H9 (cell line): ENCODE measurements at regions not wholly inside any gene's neighbourhood (a gene's known extent, or its start where the extent isn't known, plus 50 kb on each side); places are given as distances from the start of the nearest gene placed in this dataset.

ENCODE experiments used
- DNase-seq: peaks from one replicate; pipeline ENCODE4 v3.0.0-alpha.2; 2017
- H2AFZ ChIP-seq: one replicate; pipeline ENCODE4 v1.6.1; 2013; ENCODE audit warnings: mild to moderate bottlenecking, low read length, control low read depth, moderate library complexity
- H2AK5ac ChIP-seq: 2 replicates; pipeline ENCODE4 v1.6.1; 2013; ENCODE audit warnings: low read length, control low read depth, mixed read lengths; ENCODE audit not compliant: insufficient read length
- H2BK120ac ChIP-seq: one replicate; pipeline ENCODE4 v1.6.1; 2013; ENCODE audit warnings: low read depth, mild to moderate bottlenecking, low read length, control low read depth, inconsistent platforms; ENCODE audit not compliant: poor library complexity, severe bottlenecking
- H2BK12ac ChIP-seq: 2 replicates; pipeline ENCODE4 v1.6.1; 2013; ENCODE audit warnings: low read length, control low read depth, mixed read lengths, low read depth; ENCODE audit not compliant: insufficient read length
- H2BK15ac ChIP-seq: 2 replicates; pipeline ENCODE4 v1.6.1; 2013; ENCODE audit warnings: low read depth, low read length, control low read depth
- H2BK20ac ChIP-seq: one replicate; pipeline ENCODE4 v1.6.1; 2013; ENCODE audit warnings: low read depth, mild to moderate bottlenecking, low read length, control low read depth, inconsistent platforms; ENCODE audit not compliant: poor library complexity, severe bottlenecking
- H2BK5ac ChIP-seq: 2 replicates; pipeline ENCODE4 v1.6.1; 2013; ENCODE audit warnings: low read length, control low read depth, mixed read lengths; ENCODE audit not compliant: insufficient read length
- H3K14ac ChIP-seq: 2 replicates; pipeline ENCODE4 v1.6.1; 2013; ENCODE audit warnings: low read length, control low read depth; ENCODE audit not compliant: insufficient read depth
- H3K18ac ChIP-seq: 2 replicates; pipeline ENCODE4 v1.6.1; 2013; ENCODE audit warnings: low read depth, mild to moderate bottlenecking, mixed read lengths, low read length, control low read depth; ENCODE audit not compliant: insufficient read length
- H3K23ac ChIP-seq: 2 replicates; pipeline ENCODE4 v1.6.1; 2013; ENCODE audit warnings: low read length, control low read depth, mixed read lengths, low read depth; ENCODE audit not compliant: insufficient read length
- H3K23me2 ChIP-seq: 2 replicates; pipeline ENCODE4 v1.6.1; 2013; ENCODE audit warnings: low read depth, mild to moderate bottlenecking, mixed read lengths, low read length, control low read depth; ENCODE audit not compliant: insufficient read length, poor library complexity, severe bottlenecking
- H3K27ac ChIP-seq: 2 replicates; pipeline ENCODE4 v1.5.1; 2013; ENCODE audit warnings: low read length, control low read depth, mixed read lengths, low read depth; ENCODE audit not compliant: insufficient read length
- H3K27me3 ChIP-seq: 2 replicates; pipeline ENCODE4 v1.6.1; 2013; ENCODE audit warnings: low read length, control low read depth, inconsistent platforms; ENCODE audit not compliant: insufficient read depth
- H3K4ac ChIP-seq: 2 replicates; pipeline ENCODE4 v1.6.1; 2013; ENCODE audit warnings: low read depth, mild to moderate bottlenecking, control low read depth, inconsistent platforms, low read length, moderate library complexity
- H3K4me1 ChIP-seq: 2 replicates; pipeline ENCODE4 v1.6.1; 2013; ENCODE audit warnings: low read length, control low read depth, inconsistent platforms; ENCODE audit not compliant: insufficient read depth
- H3K4me2 ChIP-seq: 2 replicates; pipeline ENCODE4 v1.6.1; 2013; ENCODE audit warnings: low read length, control low read depth, mixed read lengths; ENCODE audit not compliant: insufficient read length, insufficient read depth
- H3K56ac ChIP-seq: 2 replicates; pipeline ENCODE4 v1.6.1; 2013; ENCODE audit warnings: low read depth, mild to moderate bottlenecking, mixed read lengths, low read length, control low read depth; ENCODE audit not compliant: insufficient read length
- H3K79me1 ChIP-seq: 2 replicates; pipeline ENCODE4 v1.6.1; 2013; ENCODE audit warnings: low read depth, mild to moderate bottlenecking, moderate library complexity, low read length, control low read depth, inconsistent platforms; ENCODE audit not compliant: insufficient read depth, poor library complexity, severe bottlenecking
- H3K79me2 ChIP-seq: 2 replicates; pipeline ENCODE4 v1.6.1; 2013; ENCODE audit warnings: low read length, control low read depth, inconsistent platforms; ENCODE audit not compliant: insufficient read depth
- H3K9ac ChIP-seq: 2 replicates; pipeline ENCODE4 v1.6.1; 2013; ENCODE audit warnings: low read length, control low read depth, mixed read lengths; ENCODE audit not compliant: insufficient read length; ENCODE audit errors: extremely low read depth
- H3K9me3 ChIP-seq: one replicate; pipeline ENCODE4 v1.6.1; 2013; ENCODE audit warnings: low read depth, low read length, inconsistent platforms; ENCODE audit not compliant: control insufficient read depth
- H3T11ph ChIP-seq: one replicate; pipeline ENCODE4 v1.6.1; 2013; ENCODE audit warnings: mild to moderate bottlenecking, low read length, control low read depth, inconsistent platforms
- H4K20me1 ChIP-seq: one replicate; pipeline ENCODE4 v1.6.1; 2013; ENCODE audit not compliant: control insufficient read depth, insufficient read length, insufficient read depth
- H4K5ac ChIP-seq: 2 replicates; pipeline ENCODE4 v1.6.1; 2013; ENCODE audit warnings: low read depth, mild to moderate bottlenecking, mixed read lengths, low read length, control low read depth; ENCODE audit not compliant: insufficient read length
- H4K8ac ChIP-seq: replicated peaks from 2 replicates; pipeline ENCODE4 v1.6.1; 2013; ENCODE audit warnings: low read length, control low read depth, mixed read lengths, low read depth; ENCODE audit not compliant: insufficient read length
- H4K91ac ChIP-seq: 2 replicates; pipeline ENCODE4 v1.6.1; 2013; ENCODE audit warnings: low read depth, mild to moderate bottlenecking, moderate library complexity, mixed read lengths, low read length, control low read depth; ENCODE audit not compliant: insufficient read length
- H3K27ac Mint-ChIP-seq, 3 experiments: 2 replicates in 2 of 3; 3 replicates in 1 of 3; pipeline ENCODE4 v1.8.0; 2020 to 2021; ENCODE audit warnings: mixed read lengths in 3 of 3, mild to moderate bottlenecking in 1 of 3, moderate library complexity in 1 of 3
- H3K27me3 Mint-ChIP-seq: 2 replicates; pipeline ENCODE4 v1.8.0; 2021; ENCODE audit warnings: low read depth, mild to moderate bottlenecking, moderate library complexity, mixed read lengths
- H3K36me3 Mint-ChIP-seq, 3 experiments: 2 replicates in 2 of 3; 3 replicates in 1 of 3; pipeline ENCODE4 v1.8.0; 2020 to 2021; ENCODE audit warnings: low read depth in 3 of 3, mixed read lengths in 3 of 3; ENCODE audit not compliant: insufficient read depth in 1 of 3
- H3K4me1 Mint-ChIP-seq, 2 experiments: 2 replicates each; pipeline ENCODE4 v1.8.0; 2020; ENCODE audit warnings: mixed read lengths in 2 of 2
- H3K4me3 Mint-ChIP-seq, 2 experiments: 2 replicates in 1 of 2; 3 replicates in 1 of 2; pipeline ENCODE4 v1.8.0; 2020 to 2021; ENCODE audit warnings: mild to moderate bottlenecking in 2 of 2, mixed read lengths in 2 of 2, moderate library complexity in 1 of 2
- H3K9me3 Mint-ChIP-seq, 2 experiments: 2 replicates in 1 of 2; 3 replicates in 1 of 2; pipeline ENCODE4 v1.8.0; 2020; ENCODE audit warnings: mild to moderate bottlenecking in 2 of 2, mixed read lengths in 2 of 2, moderate library complexity in 1 of 2
- CTCF ChIP-seq: fragments of 200-600 bp; sonication (generic); conservative IDR thresholded peaks from 3 replicates; pipeline ENCODE4 v1.8.0; 2021; ENCODE audit warnings: antibody characterized with exemption, mild to moderate bottlenecking
- WGBS: extraction: QIAGEN DNeasy Blood & Tissue Kit; methylation state at CpG from one replicate; pipeline ENCODE4 v1.1.7; 2013; ENCODE audit warnings: missing lambda C conversion rate, low lambda C conversion rate, mixed read lengths; ENCODE audit not compliant: insufficient read length; ENCODE audit errors: extremely low coverage; 5-methylcytosine and 5-hydroxymethylcytosine counted together

GRCh38 chr12:111032591-111032919 lies 112.2 kb upstream of the MYL2 start:
- Histone ChIP-seq H3K56ac (no peak overlapping the region), H3K4me2 (no peak overlapping the region), H3K23ac (no peak overlapping the region), H3K27ac (no peak overlapping the region), H3K79me2 (no peaks in the 10 kb centered on the region), H3K23me2 (peaks cover 22% of the 10 kb centered on the region), H3K79me1 (no peaks in the 10 kb centered on the region), H4K91ac (no peak overlapping the region), H2AK5ac (no peak overlapping the region), H3T11ph (no peak overlapping the region), H3K9ac (no peak overlapping the region), H4K8ac (no peak overlapping the region), H3K27me3 (peaks cover 11% of the 10 kb centered on the region; the same call in 1 of the 2 replicates), H2AFZ (no peak overlapping the region), H4K20me1 (no peaks in the 10 kb centered on the region), H4K5ac (no peak overlapping the region), H2BK5ac (no peak overlapping the region), H2BK15ac (no peak overlapping the region), H3K9me3 (no peaks in the 10 kb centered on the region), H2BK120ac (no peak overlapping the region), H2BK20ac (no peak overlapping the region), H3K4me1 (no peaks in the 10 kb centered on the region; the same call in 1 of the 2 replicates), H3K4ac (no peak overlapping the region), H3K14ac (no peak overlapping the region), H3K18ac (no peak overlapping the region), H2BK12ac (no peak overlapping the region)
- Mint-ChIP-seq H3K27me3 (peaks cover 55% of the 10 kb centered on the region), H3K27ac (no peak overlapping the region), H3K4me1 (peaks cover 38 to 42% of the 10 kb centered on the region in 2 experiments), H3K36me3 (peaks cover 0 to 2% (median 0%) of the 10 kb centered on the region in 3 experiments; a peak in 1 of 7 replicates), H3K9me3 (no peaks in the 10 kb centered on the region; a peak in 1 of 5 replicates), H3K4me3 (peak overlapping the region; percentile 39 to 85)
- no CpG with 5 or more reads among the region's 5 CpGs for WGBS
- no peak for TF ChIP-seq CTCF
- DNase-seq = no peak
